ENCODE measurements at regions not wholly inside any gene's neighbourhood (a gene's known extent, or its start where the extent isn't known, plus 50 kb on each side); places are given as distances from the start of the nearest gene placed in this dataset.
"Not testable (repeated sequence)": the region's sequence is repeated elsewhere in the genome, so short reads cannot be mapped to it uniquely, and the experiment has no call there.

- no peak for DNase-seq
Measured at GRCh38 chr9:11158676-11159075, 545.9 kb upstream of the PTPRD start.

- DNase-seq = no peak
Measured at GRCh38 chr9:11159318-11159862, 546.6 kb upstream of the PTPRD start.

- no peak for DNase-seq
Measured at GRCh38 chr9:11163843-11164242, 551.0 kb upstream of the PTPRD start.

GRCh38 chr9:11182001-11182400, 569.2 kb upstream of the PTPRD start:
- no peak for DNase-seq

- no peak for DNase-seq
Measured at GRCh38 chr9:11190719-11191118, 577.9 kb upstream of the PTPRD start.

GRCh38 chr9:11192993-11193392, 580.2 kb upstream of the PTPRD start:
- DNase-seq = no peak

GRCh38 chr9:11194246-11194645, 581.4 kb upstream of the PTPRD start:
- no peak for DNase-seq

- not testable (repeated sequence) for DNase-seq
Measured at GRCh38 chr9:11196840-11197365, 584.1 kb upstream of the PTPRD start.

GRCh38 chr9:11199335-11199734, 586.5 kb upstream of the PTPRD start:
- no peak for DNase-seq

- DNase-seq = no peak
Measured at GRCh38 chr9:11204521-11204920, 591.7 kb upstream of the PTPRD start.

- DNase-seq = no peak
Measured at GRCh38 chr9:11206925-11207324, 594.1 kb upstream of the PTPRD start.

- no peak for DNase-seq
Measured at GRCh38 chr9:11233696-11234095, 620.9 kb upstream of the PTPRD start.

- no peak for DNase-seq
Measured at GRCh38 chr9:11235061-11235460, 622.3 kb upstream of the PTPRD start.

- no peak for DNase-seq
Measured at GRCh38 chr9:11241779-11242178, 629.0 kb upstream of the PTPRD start.

GRCh38 chr9:11257992-11258391, 645.2 kb upstream of the PTPRD start:
- no peak for DNase-seq

- DNase-seq = no peak
Measured at GRCh38 chr9:11269036-11269435, 656.2 kb upstream of the PTPRD start.

GRCh38 chr9:11275158-11275695, 662.4 kb upstream of the PTPRD start:
- DNase-seq = no peak

GRCh38 chr9:11312966-11313365, 700.2 kb upstream of the PTPRD start:
- peak; percentile 41 for DNase-seq

GRCh38 chr9:11318946-11319345, 706.1 kb upstream of the PTPRD start:
- DNase-seq = no peak

- no peak for DNase-seq
Measured at GRCh38 chr9:11319538-11319937, 706.7 kb upstream of the PTPRD start.

GRCh38 chr9:11320989-11321388, 708.2 kb upstream of the PTPRD start:
- no peak for DNase-seq

GRCh38 chr9:11323457-11323856, 710.7 kb upstream of the PTPRD start:
- no peak for DNase-seq

GRCh38 chr9:11326231-11326630, 713.4 kb upstream of the PTPRD start:
- DNase-seq = no peak

- no peak for DNase-seq
Measured at GRCh38 chr9:11328326-11328725, 715.5 kb upstream of the PTPRD start.

- no peak for DNase-seq
Measured at GRCh38 chr9:11335011-11335410, 722.2 kb upstream of the PTPRD start.

Measured in right forelimb (tissue), 1 donor.